Right lobe of liver (tissue), 6 donors: ENCODE measurements at regions not wholly inside any gene's neighbourhood (a gene's known extent, or its start where the extent isn't known, plus 50 kb on each side); places are given as distances from the start of the nearest gene placed in this dataset.

Experiments used
- ATAC-seq, 4 donors: fragments of 200-7000 bp; cut with Tn5 transposase; one replicate each; pipeline ENCODE4 v1.9.1; 2020; ENCODE audit warnings: mild to moderate bottlenecking in 4 of 4, moderate library complexity in 4 of 4
- DNase-seq, 3 donors: peaks; one replicate each; pipeline ENCODE4 v3.0.0-alpha.2; 2020
- H3K27ac ChIP-seq, 3 donors: fragments of 200-600 bp; one replicate each; pipeline ENCODE4 v1.8.0; 2022
- H3K27me3 ChIP-seq, 2 donors: fragments of 200-600 bp; one replicate each; pipeline ENCODE4 v1.8.0; 2022
- H3K36me3 ChIP-seq, 4 donors: fragments of 200-600 bp; sonication (generic) in 1 of 4; one replicate each; pipeline versions ENCODE4 v1.5.1 to v1.8.0; 2017 to 2022; ENCODE audit warnings: control low read depth in 1 of 4
- H3K4me1 ChIP-seq, 4 donors: fragments of 200-600 bp; sonication (generic) in 1 of 4; one replicate each; pipeline versions ENCODE4 v1.5.1 to v1.8.0; 2017 to 2022; ENCODE audit warnings: control low read depth in 1 of 4
- H3K4me3 ChIP-seq, 3 donors: fragments of 200-600 bp; one replicate each; pipeline ENCODE4 v1.8.0; 2022
- H3K9me3 ChIP-seq, 4 donors: fragments of 200-600 bp; sonication (generic) in 1 of 4; one replicate each; pipeline versions ENCODE4 v1.5.1 to v1.8.0; 2017 to 2022; ENCODE audit warnings: control low read depth in 1 of 4
- CTCF ChIP-seq, 4 donors: fragments of 200-600 bp in 3 of 4; fragments of 450-650 bp in 1 of 4; IDR thresholded peaks; one replicate each; pipeline versions ENCODE4 v1.5.1 to v1.8.0; 2016 to 2022; ENCODE audit warnings: antibody characterized with exemption in 4 of 4, mild to moderate bottlenecking in 2 of 4
- POLR2A ChIP-seq: fragments of 450-650 bp; IDR thresholded peaks from one replicate; pipeline ENCODE4 v1.6.1; 2017; ENCODE audit warnings: antibody characterized with exemption, mild to moderate bottlenecking
- WGBS: methylation state at CpG from one replicate; pipeline ENCODE4 v1.1.6; 2018; ENCODE audit warnings: low coverage, low lambda C conversion rate; ENCODE audit not compliant: insufficient coverage; ENCODE audit errors: missing lambda C conversion rate; 5-methylcytosine and 5-hydroxymethylcytosine counted together
- intact Hi-C, 2 donors: fragments of 100-400 bp; cut with DNase I; formaldehyde crosslinking; loops; one replicate each; pipeline versions ENCODE4 v1.11.2 to v1.14.1; 2022
- donor health status: DM: no; HTN: yes; CAD: no.
- donor health status: DM: no; HTN: no; CAD: no.
- donor health status: DM: no; HTN: no; CAD: no.
- donor health status: DM: no; HTN: yes; CAD: no.
- donor health status: DM: no; HTN: yes; CAD: no.

GRCh38 chr21:41564871-41565274 is 56.9 kb upstream of the TMPRSS2 start:
- H3K4me3 ChIP-seq = no peak overlapping the region
- H3K9me3 ChIP-seq = no peaks in the 10 kb centered on the region
- peaks cover 0 to 14% (median 0%) of the 10 kb centered on the region in 4 donors for H3K4me1 ChIP-seq
- H3K36me3 ChIP-seq = no peaks in the 10 kb centered on the region
- no peaks in the 10 kb centered on the region for H3K27me3 ChIP-seq
- 31% methylated on average over 10 of the region's 10 CpGs for WGBS
- intact Hi-C loops = loop anchor here in 1 of 2 donors (5.0 kb wide), 1 partner anchor 38 kb away; no protein-coding TSS in a partner anchor
- TF ChIP-seq CTCF (IDR thresholded peaks at IDR 0.05) (no peak), POLR2A (no peak)
- DNase-seq (no peak), ATAC-seq (peak in 2 of 4 donors; percentile 60 to 78)
- H3K27ac ChIP-seq = no peak overlapping the region

GRCh38 chr21:41562101-41563000 is 54.4 kb upstream of the TMPRSS2 start:
- peak overlapping the region in 1 of 3 donors; percentile 30 for H3K27ac ChIP-seq
- intact Hi-C loops = no loop called here
- no peak overlapping the region for H3K4me3 ChIP-seq
- WGBS = 71% methylated on average over 12 of the region's 26 CpGs
- H3K36me3 ChIP-seq = no peaks in the 10 kb centered on the region
- DNase-seq (peak; percentile 75 to 86 (median 75)), ATAC-seq (peak; percentile 82 to 91 (median 85))
- no peaks in the 10 kb centered on the region for H3K9me3 ChIP-seq
- TF ChIP-seq POLR2A (no peak), CTCF (IDR thresholded peaks at IDR 0.05) (no peak)
- H3K4me1 ChIP-seq = peaks cover 0 to 14% (median 0%) of the 10 kb centered on the region in 4 donors
- H3K27me3 ChIP-seq = no peaks in the 10 kb centered on the region

- 81% methylated on average over 3 of the region's 4 CpGs for whole genome bisulfite sequencing
- intact Hi-C loops = no loop called here
These were observed 53.7 kb upstream of the TMPRSS2 start for GRCh38 chr21:41561701-41562100.

GRCh38 chr21:41560661-41561158 is 52.8 kb upstream of the TMPRSS2 start:
- no peaks in the 10 kb centered on the region for H3K9me3 ChIP-seq
- TF ChIP-seq POLR2A (no peak), CTCF (IDR thresholded peaks at IDR 0.05) (no peak)
- 72% methylated on average over 6 of the region's 9 CpGs for WGBS
- H3K36me3 ChIP-seq = no peaks in the 10 kb centered on the region
- DNase-seq (no peak), ATAC-seq (no peak)
- H3K4me3 ChIP-seq = no peak overlapping the region
- intact Hi-C loops = no loop called here
- no peak overlapping the region for H3K27ac ChIP-seq
- H3K27me3 ChIP-seq = no peaks in the 10 kb centered on the region
- H3K4me1 ChIP-seq = peaks cover 0 to 14% (median 0%) of the 10 kb centered on the region in 4 donors

More at GRCh38 chr21:41561701-41562100, 53.7 kb upstream of the TMPRSS2 start:
- DNase-seq = no peak
- no peaks in the 10 kb centered on the region for H3K9me3 ChIP-seq
- H3K27me3 ChIP-seq = no peaks in the 10 kb centered on the region
- H3K4me3 ChIP-seq = no peak overlapping the region
- TF ChIP-seq POLR2A = no peak
- no peak for TF ChIP-seq CTCF (IDR thresholded peaks at IDR 0.05)
- peak overlapping the region in 1 of 3 donors; percentile 30 for H3K27ac ChIP-seq
- ATAC-seq = no peak
- H3K36me3 ChIP-seq = no peaks in the 10 kb centered on the region
- H3K4me1 ChIP-seq = peaks cover 0 to 14% (median 0%) of the 10 kb centered on the region in 4 donors
